Vagina (tissue), 2 donors: ENCODE measurements at regions not wholly inside any gene's neighbourhood (a gene's known extent, or its start where the extent isn't known, plus 50 kb on each side); places are given as distances from the start of the nearest gene placed in this dataset.

Experiments
- POLR2A ChIP-seq, 2 donors: fragments of 450-650 bp; IDR thresholded peaks; one replicate each; pipeline ENCODE4 v1.6.1; 2017; ENCODE audit warnings: antibody characterized with exemption in 2 of 2, mild to moderate bottlenecking in 2 of 2, moderate library complexity in 2 of 2
- TF ChIP-seq, protein P1 (sequence below), 3 experiments: fragments of 450-650 bp in 2 of 3; fragments of 200-600 bp in 1 of 3; sonication (generic) in 1 of 3; IDR thresholded peaks; one replicate each; pipeline ENCODE4 v1.5.1; 2017 to 2019; ENCODE audit warnings: antibody characterized with exemption in 3 of 3, mild to moderate bottlenecking in 2 of 3, moderate library complexity in 2 of 3

DNA sequence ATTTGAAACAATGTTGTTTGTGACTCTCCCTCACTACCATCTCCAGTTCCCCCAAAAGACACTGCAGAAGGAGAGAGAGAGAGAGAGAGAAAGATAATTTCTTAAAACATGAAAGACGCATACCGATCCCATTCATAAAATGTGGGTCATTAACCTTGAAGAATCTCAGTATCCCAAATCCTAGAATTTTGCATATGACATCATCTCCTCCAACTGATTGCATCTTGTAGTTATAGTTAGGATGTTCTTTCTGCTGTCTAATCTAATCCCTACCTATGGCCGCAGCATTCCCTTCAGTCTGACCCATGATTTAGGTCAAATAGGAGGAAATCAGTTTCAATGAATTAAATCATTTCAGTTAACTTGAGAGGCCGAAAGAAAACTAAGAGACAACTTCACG lies 142.4 kb upstream of the ETS2 start:
- TF ChIP-seq, protein P1, sequence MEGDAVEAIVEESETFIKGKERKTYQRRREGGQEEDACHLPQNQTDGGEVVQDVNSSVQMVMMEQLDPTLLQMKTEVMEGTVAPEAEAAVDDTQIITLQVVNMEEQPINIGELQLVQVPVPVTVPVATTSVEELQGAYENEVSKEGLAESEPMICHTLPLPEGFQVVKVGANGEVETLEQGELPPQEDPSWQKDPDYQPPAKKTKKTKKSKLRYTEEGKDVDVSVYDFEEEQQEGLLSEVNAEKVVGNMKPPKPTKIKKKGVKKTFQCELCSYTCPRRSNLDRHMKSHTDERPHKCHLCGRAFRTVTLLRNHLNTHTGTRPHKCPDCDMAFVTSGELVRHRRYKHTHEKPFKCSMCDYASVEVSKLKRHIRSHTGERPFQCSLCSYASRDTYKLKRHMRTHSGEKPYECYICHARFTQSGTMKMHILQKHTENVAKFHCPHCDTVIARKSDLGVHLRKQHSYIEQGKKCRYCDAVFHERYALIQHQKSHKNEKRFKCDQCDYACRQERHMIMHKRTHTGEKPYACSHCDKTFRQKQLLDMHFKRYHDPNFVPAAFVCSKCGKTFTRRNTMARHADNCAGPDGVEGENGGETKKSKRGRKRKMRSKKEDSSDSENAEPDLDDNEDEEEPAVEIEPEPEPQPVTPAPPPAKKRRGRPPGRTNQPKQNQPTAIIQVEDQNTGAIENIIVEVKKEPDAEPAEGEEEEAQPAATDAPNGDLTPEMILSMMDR (IDR thresholded peaks at IDR 0.05): no peak
- TF ChIP-seq POLR2A (IDR thresholded peaks at IDR 0.05): no peak
